ENCODE measurements at regions not wholly inside any gene's neighbourhood (a gene's known extent, or its start where the extent isn't known, plus 50 kb on each side); places are given as distances from the start of the nearest gene placed in this dataset.
A peak's percentile ranks its signal among the peaks of the same experiment; 100 is the strongest.

- no peak for ATAC-seq (replicated peaks)
- peaks cover 3% of the 10 kb centered on the region for H3K27me3 Mint-ChIP-seq
- H3K4me1 Mint-ChIP-seq: no peaks in the 10 kb centered on the region
- H3K4me3 Mint-ChIP-seq: no peak overlapping the region
- no peaks in the 10 kb centered on the region for H3K36me3 Mint-ChIP-seq (ENCODE audit: low read depth)
- H3K9me3 Mint-ChIP-seq: peaks cover 7% of the 10 kb centered on the region
- H3K27ac Mint-ChIP-seq: no peak overlapping the region
Measured at GRCh38 chr5:96043446-96043845, 81.8 kb upstream of the ELL2 start.

DNA sequence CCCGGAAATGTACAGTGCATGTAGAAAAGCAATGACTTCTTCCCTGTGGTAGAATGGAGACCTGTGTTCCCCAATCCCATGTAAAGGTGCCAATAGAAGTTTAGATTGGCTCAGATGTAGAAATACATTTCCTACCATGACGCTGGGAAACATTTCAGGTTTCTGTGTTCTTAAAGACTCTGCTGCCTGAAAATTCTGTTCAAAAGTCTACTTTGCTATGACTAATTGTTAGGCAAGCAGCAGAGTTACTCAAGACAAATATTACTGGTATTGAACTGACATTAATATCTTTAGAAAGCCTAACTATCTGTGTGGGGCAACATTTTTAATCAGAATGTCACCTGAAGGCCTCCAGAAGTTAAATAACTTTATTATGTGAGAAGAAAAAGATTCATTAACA, 75.5 kb upstream of the ELL2 start:
- peaks cover 7% of the 10 kb centered on the region for H3K9me3 Mint-ChIP-seq
- H3K4me3 Mint-ChIP-seq: no peak overlapping the region
- no peak overlapping the region for H3K27ac Mint-ChIP-seq
- no peak for ATAC-seq (replicated peaks)
- H3K36me3 Mint-ChIP-seq (ENCODE audit: low read depth): no peaks in the 10 kb centered on the region
- H3K4me1 Mint-ChIP-seq: no peaks in the 10 kb centered on the region
- H3K27me3 Mint-ChIP-seq: no peaks in the 10 kb centered on the region

DNA sequence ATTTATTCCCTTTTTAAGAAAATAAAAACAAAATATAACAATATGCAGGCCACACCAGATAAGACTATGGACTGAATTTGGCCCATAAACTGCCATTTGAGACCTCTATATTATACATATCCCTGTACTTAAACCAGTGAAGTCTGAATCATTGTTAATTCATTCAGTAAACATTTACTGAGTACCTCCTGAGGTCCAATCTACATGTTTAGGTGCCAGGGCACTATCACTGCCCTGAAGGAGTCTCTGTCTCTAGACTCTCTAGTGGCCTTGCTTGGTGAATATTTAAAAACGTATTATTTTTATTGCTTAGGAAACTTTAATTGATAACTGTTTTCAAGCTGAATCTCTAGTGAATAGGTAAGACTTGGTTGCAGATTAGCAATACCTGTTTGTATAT, 74.7 kb upstream of the ELL2 start:
- ATAC-seq (replicated peaks): no peak
- Mint-ChIP-seq H3K27ac (no peak overlapping the region), H3K4me3 (no peak overlapping the region), H3K4me1 (no peaks in the 10 kb centered on the region), H3K36me3 (ENCODE audit: low read depth) (no peaks in the 10 kb centered on the region), H3K9me3 (peaks cover 7% of the 10 kb centered on the region), H3K27me3 (no peaks in the 10 kb centered on the region)

- no peak for ATAC-seq (replicated peaks)
- Mint-ChIP-seq H3K27me3 (no peaks in the 10 kb centered on the region), H3K4me1 (no peaks in the 10 kb centered on the region), H3K27ac (no peak overlapping the region), H3K36me3 (ENCODE audit: low read depth) (no peaks in the 10 kb centered on the region), H3K9me3 (peaks cover 7% of the 10 kb centered on the region), H3K4me3 (no peak overlapping the region)
Measured at GRCh38 chr5:96035796-96036195, 74.1 kb upstream of the ELL2 start.

GRCh38 chr5:96033116-96033515, 71.5 kb upstream of the ELL2 start:
- H3K36me3 Mint-ChIP-seq (ENCODE audit: low read depth): no peaks in the 10 kb centered on the region
- H3K4me1 Mint-ChIP-seq: no peaks in the 10 kb centered on the region
- H3K27me3 Mint-ChIP-seq: no peaks in the 10 kb centered on the region
- no peak for ATAC-seq (replicated peaks)
- no peak overlapping the region for H3K27ac Mint-ChIP-seq
- no peaks in the 10 kb centered on the region for H3K9me3 Mint-ChIP-seq
- no peak overlapping the region for H3K4me3 Mint-ChIP-seq

GRCh38 chr5:96031811-96032261, 70.2 kb upstream of the ELL2 start:
- H3K27me3 Mint-ChIP-seq: no peaks in the 10 kb centered on the region
- no peaks in the 10 kb centered on the region for H3K36me3 Mint-ChIP-seq (ENCODE audit: low read depth)
- no peak for ATAC-seq (replicated peaks)

GRCh38 chr5:96031180-96031579, 69.5 kb upstream of the ELL2 start:
- Mint-ChIP-seq H3K27me3 (no peaks in the 10 kb centered on the region), H3K4me3 (no peak overlapping the region), H3K4me1 (no peaks in the 10 kb centered on the region), H3K27ac (no peak overlapping the region), H3K9me3 (no peaks in the 10 kb centered on the region), H3K36me3 (ENCODE audit: low read depth) (no peaks in the 10 kb centered on the region)
- no peak for ATAC-seq (replicated peaks)

More at GRCh38 chr5:96031811-96032261, 70.2 kb upstream of the ELL2 start:
- H3K9me3 Mint-ChIP-seq: no peaks in the 10 kb centered on the region
- H3K4me3 Mint-ChIP-seq: no peak overlapping the region
- no peak overlapping the region for H3K27ac Mint-ChIP-seq
- no peaks in the 10 kb centered on the region for H3K4me1 Mint-ChIP-seq

GRCh38 chr5:96026406-96027041, 64.9 kb upstream of the ELL2 start:
- Mint-ChIP-seq H3K4me3 (no peak overlapping the region), H3K9me3 (no peaks in the 10 kb centered on the region), H3K4me1 (peaks cover 5% of the 10 kb centered on the region), H3K36me3 (ENCODE audit: low read depth) (no peaks in the 10 kb centered on the region), H3K27ac (no peak overlapping the region), H3K27me3 (peaks cover 4% of the 10 kb centered on the region)
- no peak for ATAC-seq (replicated peaks)

GRCh38 chr5:96024683-96025475, 63.2 kb upstream of the ELL2 start:
- Mint-ChIP-seq H3K27ac (peak overlapping the region; percentile 40), H3K9me3 (no peaks in the 10 kb centered on the region), H3K4me3 (no peak overlapping the region), H3K27me3 (peaks cover 4% of the 10 kb centered on the region), H3K4me1 (peaks cover 5% of the 10 kb centered on the region), H3K36me3 (ENCODE audit: low read depth) (no peaks in the 10 kb centered on the region)
- no peak for ATAC-seq (replicated peaks)

DNA sequence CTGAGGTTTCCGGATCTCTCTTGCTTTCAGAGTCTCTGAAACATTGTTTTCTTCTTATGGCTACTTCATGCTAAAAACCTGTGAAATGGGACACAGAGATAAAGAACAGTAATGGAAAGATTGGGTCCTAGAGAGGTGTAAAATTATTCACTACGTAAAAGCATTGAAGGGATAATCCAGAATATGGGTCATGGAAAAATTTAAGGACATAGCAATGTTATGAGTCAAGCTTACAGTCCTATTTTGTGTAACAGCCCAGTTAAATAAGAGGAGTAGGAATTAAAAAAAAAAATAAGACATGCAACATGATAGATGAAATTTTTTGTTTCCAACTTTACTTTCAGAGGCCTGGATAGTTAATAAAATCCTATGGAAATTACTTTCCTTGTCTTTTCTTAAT, 61.9 kb upstream of the ELL2 start:
- Mint-ChIP-seq H3K4me1 (peaks cover 5% of the 10 kb centered on the region), H3K36me3 (ENCODE audit: low read depth) (no peaks in the 10 kb centered on the region), H3K27ac (no peak overlapping the region), H3K27me3 (peaks cover 4% of the 10 kb centered on the region), H3K4me3 (no peak overlapping the region), H3K9me3 (no peaks in the 10 kb centered on the region)
- ATAC-seq (replicated peaks): no peak

- Mint-ChIP-seq H3K4me3 (no peak overlapping the region), H3K27ac (no peak overlapping the region), H3K9me3 (no peaks in the 10 kb centered on the region), H3K4me1 (peaks cover 5% of the 10 kb centered on the region), H3K27me3 (peaks cover 4% of the 10 kb centered on the region), H3K36me3 (ENCODE audit: low read depth) (no peaks in the 10 kb centered on the region)
- ATAC-seq (replicated peaks): no peak
Measured at GRCh38 chr5:96022971-96023370, 61.3 kb upstream of the ELL2 start.

DNA sequence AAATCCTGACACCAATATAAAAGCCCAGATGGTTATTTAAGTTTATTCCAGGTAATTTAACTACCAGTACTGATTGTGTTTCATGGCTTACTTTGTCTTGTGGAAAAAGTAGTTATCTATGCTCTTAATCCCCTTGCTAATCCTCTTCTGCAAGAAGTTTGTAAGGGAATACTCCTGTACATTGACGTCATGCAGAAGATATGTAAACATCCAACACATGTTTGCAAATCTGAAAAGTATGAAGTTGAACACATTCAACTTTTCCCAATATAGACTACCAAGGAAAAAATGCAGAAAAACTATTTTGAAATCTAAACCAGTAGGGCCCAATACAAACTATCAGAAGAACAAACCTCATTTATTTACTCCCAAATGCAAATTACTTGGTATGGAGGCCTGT, 56.3 kb upstream of the ELL2 start:
- H3K36me3 Mint-ChIP-seq (ENCODE audit: low read depth): no peaks in the 10 kb centered on the region

DNA sequence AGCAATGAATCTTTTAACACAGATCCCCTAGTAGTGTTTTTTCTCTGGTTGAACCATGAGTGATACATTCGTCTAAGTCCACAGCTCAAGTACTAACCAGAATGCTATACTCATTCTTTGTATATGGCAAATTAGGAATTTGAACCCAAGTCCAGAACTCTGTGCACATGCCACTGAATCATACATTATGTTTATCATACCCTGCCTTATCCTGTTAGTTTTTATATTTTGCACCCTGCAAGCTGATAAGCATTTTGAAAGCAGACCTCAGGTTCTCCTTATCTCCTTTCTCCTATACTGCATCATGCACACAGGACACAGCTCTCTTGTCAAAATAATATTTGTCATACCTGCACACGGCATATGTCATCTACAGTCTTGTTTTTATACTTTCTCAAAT, 54.6 kb upstream of the ELL2 start:
- Mint-ChIP-seq H3K36me3 (ENCODE audit: low read depth) (no peaks in the 10 kb centered on the region), H3K4me1 (no peaks in the 10 kb centered on the region), H3K4me3 (no peak overlapping the region), H3K27ac (no peak overlapping the region), H3K9me3 (no peaks in the 10 kb centered on the region), H3K27me3 (no peaks in the 10 kb centered on the region)
- no peak for ATAC-seq (replicated peaks)

More for the DNA sequence above, 56.3 kb upstream of the ELL2 start:
- H3K4me3 Mint-ChIP-seq: no peak overlapping the region
- no peaks in the 10 kb centered on the region for H3K4me1 Mint-ChIP-seq
- no peaks in the 10 kb centered on the region for H3K27me3 Mint-ChIP-seq
- ATAC-seq (replicated peaks): no peak
- H3K27ac Mint-ChIP-seq: no peak overlapping the region
- H3K9me3 Mint-ChIP-seq: no peaks in the 10 kb centered on the region

DNA sequence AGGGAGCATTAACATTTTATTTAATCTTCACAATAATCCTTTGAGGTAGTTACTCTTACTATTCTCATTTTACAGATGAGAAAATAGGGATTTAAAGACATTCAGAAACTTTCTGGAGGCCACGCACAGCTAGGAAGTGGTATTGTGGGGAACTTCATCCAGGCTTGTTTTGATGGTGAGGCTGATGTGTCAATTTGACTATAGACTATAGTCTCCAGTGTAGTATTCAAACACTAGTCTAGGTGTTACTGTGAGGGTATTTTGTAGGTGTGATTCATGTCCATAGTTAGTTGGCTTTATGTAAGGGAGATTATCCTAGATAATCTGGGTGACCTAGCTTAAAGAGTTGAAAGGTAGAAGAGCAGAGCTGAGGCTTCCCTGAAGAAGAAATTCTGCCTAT, 54.1 kb upstream of the ELL2 start:
- peak; percentile 40 for ATAC-seq (replicated peaks)

GRCh38 chr5:96014395-96014794, 52.7 kb upstream of the ELL2 start:
- no peak for ATAC-seq (replicated peaks)
- H3K9me3 Mint-ChIP-seq: no peaks in the 10 kb centered on the region
- no peaks in the 10 kb centered on the region for H3K36me3 Mint-ChIP-seq (ENCODE audit: low read depth)
- H3K27me3 Mint-ChIP-seq: no peaks in the 10 kb centered on the region
- no peaks in the 10 kb centered on the region for H3K4me1 Mint-ChIP-seq
- H3K4me3 Mint-ChIP-seq: no peak overlapping the region
- H3K27ac Mint-ChIP-seq: no peak overlapping the region

More for the DNA sequence above, 54.1 kb upstream of the ELL2 start:
- H3K27ac Mint-ChIP-seq: no peak overlapping the region
- no peak overlapping the region for H3K4me3 Mint-ChIP-seq
- no peaks in the 10 kb centered on the region for H3K27me3 Mint-ChIP-seq
- no peaks in the 10 kb centered on the region for H3K36me3 Mint-ChIP-seq (ENCODE audit: low read depth)
- H3K4me1 Mint-ChIP-seq: no peaks in the 10 kb centered on the region
- H3K9me3 Mint-ChIP-seq: no peaks in the 10 kb centered on the region
